H1 (cell line): ENCODE measurements at regions not wholly inside any gene's neighbourhood (a gene's known extent, or its start where the extent isn't known, plus 50 kb on each side); places are given as distances from the start of the nearest gene placed in this dataset.

ENCODE experiments used
- CEBPB ChIP-seq: IDR thresholded peaks from 2 replicates; pipeline ENCODE4 v1.6.1; 2012; ENCODE audit warnings: low read depth, low read length
- JUN ChIP-seq: IDR thresholded peaks from 2 replicates; pipeline ENCODE4 v1.6.1; 2011; ENCODE audit warnings: low read depth, mild to moderate bottlenecking, improper control_type of control experiment, low read length
- JUND ChIP-seq: IDR thresholded peaks from 2 replicates; pipeline ENCODE4 v1.6.1; 2011; ENCODE audit warnings: mild to moderate bottlenecking, improper control_type of control experiment, low read length
- MAX ChIP-seq: IDR thresholded peaks from 2 replicates; pipeline ENCODE4 v1.6.1; 2012; ENCODE audit warnings: inconsistent platforms
- RBBP5 ChIP-seq: IDR thresholded peaks from 2 replicates; pipeline ENCODE4 v1.7.1; 2012; ENCODE audit warnings: low read depth, mild to moderate bottlenecking, inconsistent platforms, low read length, moderate library complexity, borderline replicate concordance
- TBP ChIP-seq: IDR thresholded peaks from 2 replicates; pipeline ENCODE4 v1.6.1; 2011; ENCODE audit warnings: low read depth, low read length, improper control_type of control experiment

GRCh38 chr12:124388038-124388671, 93.3 kb downstream of the RFLNA start (continued):
- TF ChIP-seq CEBPB, result no peak
- TF ChIP-seq TBP, result no peak
- TF ChIP-seq RBBP5, result no peak
- TF ChIP-seq JUND, result no peak
- no peak for TF ChIP-seq JUN
- no peak for TF ChIP-seq MAX
